ENCODE measurements at regions not wholly inside any gene's neighbourhood (a gene's known extent, or its start where the extent isn't known, plus 50 kb on each side); places are given as distances from the start of the nearest gene placed in this dataset.

- ATAC-seq (no peak), DNase-seq (no peak)
- no peak overlapping the region for H3K4me3 Mint-ChIP-seq
- H3K36me3 Mint-ChIP-seq = no peaks in the 10 kb centered on the region
- no peak overlapping the region for H3K27ac Mint-ChIP-seq
- no peaks in the 10 kb centered on the region for H3K9me3 Mint-ChIP-seq (ENCODE audit: low read depth)
- H3K27me3 Mint-ChIP-seq = peaks cover 46% of the 10 kb centered on the region
- H3K4me1 Mint-ChIP-seq = peaks cover 15% of the 10 kb centered on the region
- CTCF ChIA-PET = interaction anchor here (0.8 to 6.5 kb wide), 6 partner anchors 8 to 141 kb away, joined by 3 to 32 read pairs (median 4); no protein-coding TSS in a partner anchor
Observed at GRCh38 chr22:22742641-22743040, 98.2 kb downstream of the GGTLC2 start.

- H3K9me3 Mint-ChIP-seq (ENCODE audit: low read depth) = no peaks in the 10 kb centered on the region
- CTCF ChIA-PET = interaction anchor here (1.0 to 6.5 kb wide), 6 partner anchors 11 to 141 kb away, joined by 3 to 32 read pairs (median 4); no protein-coding TSS in a partner anchor
- ATAC-seq = no peak
- no peak overlapping the region for H3K4me3 Mint-ChIP-seq
- no peaks in the 10 kb centered on the region for H3K36me3 Mint-ChIP-seq
- no peak overlapping the region for H3K27ac Mint-ChIP-seq
- H3K27me3 Mint-ChIP-seq = peaks cover 44% of the 10 kb centered on the region
- no peak for DNase-seq
- H3K4me1 Mint-ChIP-seq = peaks cover 11% of the 10 kb centered on the region
Observed at GRCh38 chr22:22743128-22743760, 98.8 kb downstream of the GGTLC2 start.

GRCh38 chr22:22744412-22745224, 100.2 kb downstream of the GGTLC2 start:
- no peak overlapping the region for H3K4me3 Mint-ChIP-seq
- ATAC-seq = no peak
- peaks cover 11% of the 10 kb centered on the region for H3K4me1 Mint-ChIP-seq
- CTCF ChIA-PET = interaction anchor here (0.9 to 6.5 kb wide), 15 partner anchors 8 to 292 kb away, joined by 3 to 32 read pairs (median 5); no protein-coding TSS in a partner anchor
- H3K36me3 Mint-ChIP-seq = no peaks in the 10 kb centered on the region
- H3K27me3 Mint-ChIP-seq = peaks cover 41% of the 10 kb centered on the region
- H3K9me3 Mint-ChIP-seq (ENCODE audit: low read depth) = no peaks in the 10 kb centered on the region
- no peak for DNase-seq
- H3K27ac Mint-ChIP-seq = no peak overlapping the region

- ATAC-seq (peak; percentile 70), DNase-seq (peak; percentile 61)
- H3K36me3 Mint-ChIP-seq = no peaks in the 10 kb centered on the region
- peaks cover 11% of the 10 kb centered on the region for H3K4me1 Mint-ChIP-seq
- H3K4me3 Mint-ChIP-seq = no peak overlapping the region
- H3K27me3 Mint-ChIP-seq = peaks cover 33% of the 10 kb centered on the region
- CTCF ChIA-PET = interaction anchor here (0.6 to 6.5 kb wide), 27 partner anchors 9 to 703 kb away, joined by 3 to 32 read pairs (median 3); no protein-coding TSS in a partner anchor
- H3K27ac Mint-ChIP-seq = no peak overlapping the region
- no peaks in the 10 kb centered on the region for H3K9me3 Mint-ChIP-seq (ENCODE audit: low read depth)
Observed at GRCh38 chr22:22745225-22746060, 101.0 kb downstream of the GGTLC2 start.

GRCh38 chr22:22746061-22746962, 101.9 kb downstream of the GGTLC2 start:
- Mint-ChIP-seq H3K27ac (no peak overlapping the region), H3K9me3 (ENCODE audit: low read depth) (no peaks in the 10 kb centered on the region), H3K27me3 (peaks cover 25% of the 10 kb centered on the region), H3K4me1 (peaks cover 11% of the 10 kb centered on the region), H3K36me3 (no peaks in the 10 kb centered on the region), H3K4me3 (no peak overlapping the region)
- DNase-seq (no peak), ATAC-seq (peak; percentile 7)
- CTCF ChIA-PET = interaction anchor here (0.6 to 6.5 kb wide), 23 partner anchors 8 to 704 kb away, joined by 3 to 32 read pairs (median 4); no protein-coding TSS in a partner anchor

- H3K4me3 Mint-ChIP-seq = no peak overlapping the region
- H3K36me3 Mint-ChIP-seq = no peaks in the 10 kb centered on the region
- no peak for ATAC-seq
- DNase-seq = no peak
- peaks cover 11% of the 10 kb centered on the region for H3K4me1 Mint-ChIP-seq
- CTCF ChIA-PET = interaction anchor here (1.0 to 2.5 kb wide), 8 partner anchors 9 to 81 kb away, joined by 3 to 8 read pairs (median 5); no protein-coding TSS in a partner anchor
- H3K27me3 Mint-ChIP-seq = peaks cover 20% of the 10 kb centered on the region
- no peak overlapping the region for H3K27ac Mint-ChIP-seq
- no peaks in the 10 kb centered on the region for H3K9me3 Mint-ChIP-seq (ENCODE audit: low read depth)
Observed at GRCh38 chr22:22746963-22747933, 102.8 kb downstream of the GGTLC2 start.

GRCh38 chr22:22748297-22748743, 103.9 kb downstream of the GGTLC2 start:
- peak; percentile 64 for DNase-seq
- peak; percentile 71 for ATAC-seq
- CTCF ChIA-PET = interaction anchor here (0.9 to 2.1 kb wide), 6 partner anchors 22 to 161 kb away, joined by 3 to 6 read pairs (median 4); no protein-coding TSS in a partner anchor

GRCh38 chr22:22748756-22749155, 104.3 kb downstream of the GGTLC2 start:
- H3K36me3 Mint-ChIP-seq = no peaks in the 10 kb centered on the region
- H3K4me1 Mint-ChIP-seq = peaks cover 15% of the 10 kb centered on the region
- DNase-seq = no peak
- peaks cover 7% of the 10 kb centered on the region for H3K27me3 Mint-ChIP-seq
- H3K27ac Mint-ChIP-seq = no peak overlapping the region
- no peak overlapping the region for H3K4me3 Mint-ChIP-seq
- H3K9me3 Mint-ChIP-seq (ENCODE audit: low read depth) = no peaks in the 10 kb centered on the region
- no peak for ATAC-seq
- CTCF ChIA-PET = interaction anchor here (0.9 to 2.1 kb wide), 5 partner anchors 14 to 162 kb away, joined by 3 to 6 read pairs (median 4); no protein-coding TSS in a partner anchor

More at GRCh38 chr22:22748297-22748743, 103.9 kb downstream of the GGTLC2 start:
- Mint-ChIP-seq H3K36me3 (no peaks in the 10 kb centered on the region), H3K4me3 (no peak overlapping the region), H3K27me3 (peaks cover 11% of the 10 kb centered on the region), H3K27ac (no peak overlapping the region), H3K9me3 (ENCODE audit: low read depth) (no peaks in the 10 kb centered on the region), H3K4me1 (peaks cover 11% of the 10 kb centered on the region)

- CTCF ChIA-PET = interaction anchor here (0.7 to 2.1 kb wide), 9 partner anchors 15 to 285 kb away, joined by 3 to 6 read pairs (median 3); no protein-coding TSS in a partner anchor
- no peak for DNase-seq
- Mint-ChIP-seq H3K27ac (no peak overlapping the region), H3K9me3 (ENCODE audit: low read depth) (no peaks in the 10 kb centered on the region), H3K27me3 (peaks cover 2% of the 10 kb centered on the region), H3K4me1 (peaks cover 19% of the 10 kb centered on the region), H3K36me3 (no peaks in the 10 kb centered on the region), H3K4me3 (no peak overlapping the region)
- no peak for ATAC-seq
Observed at GRCh38 chr22:22749167-22749758, 104.8 kb downstream of the GGTLC2 start.

GRCh38 chr22:22750335-22751042, 106.1 kb downstream of the GGTLC2 start:
- H3K4me1 Mint-ChIP-seq = peaks cover 19% of the 10 kb centered on the region
- no peak overlapping the region for H3K27ac Mint-ChIP-seq
- no peaks in the 10 kb centered on the region for H3K9me3 Mint-ChIP-seq (ENCODE audit: low read depth)
- DNase-seq = no peak
- no peaks in the 10 kb centered on the region for H3K36me3 Mint-ChIP-seq
- CTCF ChIA-PET = interaction anchor here (0.6 to 4.4 kb wide), 12 partner anchors 8 to 286 kb away, joined by 3 to 76 read pairs (median 4); no protein-coding TSS in a partner anchor
- H3K4me3 Mint-ChIP-seq = no peak overlapping the region
- H3K27me3 Mint-ChIP-seq = no peaks in the 10 kb centered on the region
- no peak for ATAC-seq
